PC-9 (cell line): ENCODE measurements at regions not wholly inside any gene's neighbourhood (a gene's known extent, or its start where the extent isn't known, plus 50 kb on each side); places are given as distances from the start of the nearest gene placed in this dataset.

Experiments used
- CTCF ChIP-seq: fragments of 200-600 bp; sonication (generic); conservative IDR thresholded peaks from 2 replicates; pipeline ENCODE4 v1.6.1; 2017; ENCODE audit warnings: mixed run types, antibody characterized with exemption, mild to moderate bottlenecking, moderate library complexity
- EZH2 ChIP-seq: fragments of 200-600 bp; sonication (generic); IDR thresholded peaks from 2 replicates; pipeline ENCODE4 v1.8.0; 2017; ENCODE audit warnings: antibody characterized with exemption, low read depth

GRCh38 chr5:93941897-93942296 lies 200.5 kb upstream of the POU5F2 start:
- no peak for TF ChIP-seq CTCF
- no peak for TF ChIP-seq EZH2
